GM21825 (cell line): ENCODE measurements at regions not wholly inside any gene's neighbourhood (a gene's known extent, or its start where the extent isn't known, plus 50 kb on each side); places are given as distances from the start of the nearest gene placed in this dataset.

Source experiments
- ATAC-seq: cut with Tn5 transposase; IDR thresholded peaks from one replicate; pipeline ENCODE4 v1.9.1; 2021; ENCODE audit warnings: mild to moderate bottlenecking, moderate library complexity; ENCODE audit not compliant: unreplicated experiment

GRCh38 chr2:9755008-9755407 lies 88.3 kb upstream of the TAF1B start:
- no peak for ATAC-seq

DNA sequence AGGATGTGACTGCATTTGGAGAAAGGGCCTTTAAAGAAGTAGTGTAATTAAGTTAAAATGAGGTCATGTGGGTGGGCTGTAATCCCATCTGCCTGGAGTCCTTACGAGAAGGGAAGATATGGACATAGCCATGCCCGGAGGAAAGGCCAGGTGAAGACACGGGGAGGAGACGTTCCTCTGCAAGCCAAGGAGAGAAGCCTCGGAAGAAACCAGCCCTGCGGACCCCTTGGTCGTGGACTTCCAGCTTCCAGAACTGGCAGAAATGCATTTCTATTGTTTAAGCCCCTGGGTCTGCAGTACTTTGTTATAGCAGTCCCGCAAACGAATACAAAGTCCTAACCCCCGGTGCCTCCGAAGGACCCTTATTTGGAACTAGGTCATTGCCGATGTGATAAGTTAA lies 87.6 kb upstream of the TAF1B start:
- ATAC-seq: no peak

- ATAC-seq: no peak
Measured at GRCh38 chr2:9756692-9757250, 86.5 kb upstream of the TAF1B start.

- no peak for ATAC-seq
Measured at GRCh38 chr2:9757501-9758264, 85.6 kb upstream of the TAF1B start.

DNA sequence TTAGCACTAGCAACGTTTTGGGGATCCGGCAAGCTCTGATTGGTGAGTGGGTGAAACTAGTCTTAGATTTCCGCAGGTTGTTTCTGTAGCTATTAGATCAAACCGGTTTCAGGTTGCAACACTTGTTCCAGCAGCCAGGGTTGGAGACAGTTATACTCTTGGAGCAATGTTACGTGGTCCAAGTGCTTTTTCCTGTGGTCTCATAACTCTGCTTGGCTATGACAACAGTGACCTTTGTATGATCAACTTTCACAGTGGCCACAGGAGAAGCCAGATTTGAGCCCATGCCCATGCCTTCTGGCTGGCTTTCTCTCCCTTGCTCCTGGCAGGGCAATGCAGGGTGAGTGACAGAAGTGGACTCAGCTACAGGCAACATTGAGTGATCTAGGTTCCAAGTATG lies 84.5 kb upstream of the TAF1B start:
- no peak for ATAC-seq

DNA sequence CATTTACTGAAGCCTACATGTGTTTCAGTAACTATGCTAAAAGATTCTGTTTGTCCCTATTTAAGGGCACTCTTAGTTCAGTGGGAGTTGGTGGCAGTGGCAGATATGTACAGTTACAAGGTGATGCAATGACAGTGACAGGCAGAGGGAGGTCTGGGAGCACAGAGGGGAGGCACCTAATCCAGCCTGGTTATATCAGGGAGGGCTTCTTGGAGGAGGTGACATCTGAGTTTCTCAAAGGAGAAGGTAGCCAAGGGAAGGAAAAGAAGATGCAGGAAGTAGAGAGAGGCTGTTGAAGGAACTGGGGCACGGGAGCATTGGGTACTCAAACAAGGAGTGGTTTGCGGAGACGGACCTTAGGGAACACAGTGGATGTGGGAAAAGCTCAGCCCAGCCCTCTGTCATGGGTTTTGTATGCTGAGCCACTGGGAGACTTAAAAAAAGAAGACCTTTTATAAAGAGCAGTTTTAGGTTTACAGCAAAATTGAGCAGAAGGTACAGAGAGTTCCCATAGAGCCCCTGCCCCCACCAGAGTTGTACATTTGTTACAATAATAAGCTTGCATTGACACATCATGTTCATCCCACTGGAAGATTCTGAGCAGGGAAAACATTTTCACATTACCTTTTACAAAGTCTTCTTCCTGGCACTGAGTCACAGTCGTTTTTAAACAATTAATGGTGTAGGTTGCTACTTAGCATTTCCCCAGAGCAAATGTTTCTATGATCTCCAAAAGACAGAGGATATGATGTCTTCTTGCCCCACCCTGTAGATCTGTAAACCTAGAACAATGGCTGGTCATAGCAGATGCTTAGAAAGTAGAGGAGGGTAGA lies 83.0 kb upstream of the TAF1B start:
- ATAC-seq: no peak

DNA sequence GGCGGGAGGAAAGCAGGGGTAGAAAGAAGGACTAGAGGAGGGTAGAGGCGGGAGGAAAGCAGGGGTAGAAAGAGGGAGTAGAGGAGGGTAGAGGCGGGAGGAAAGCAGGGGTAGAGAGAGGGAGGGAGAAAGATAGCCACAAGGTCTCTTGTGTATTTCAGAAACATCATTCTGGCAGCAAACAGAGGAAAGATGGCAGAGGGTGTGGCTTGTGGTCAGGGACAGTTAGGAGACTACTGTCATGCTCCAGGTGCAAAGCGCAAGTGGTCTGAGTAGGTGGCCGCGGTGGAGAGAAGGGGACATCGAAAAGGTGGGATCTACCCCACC lies 82.4 kb upstream of the TAF1B start:
- no peak for ATAC-seq

GRCh38 chr2:9761577-9761976 lies 81.7 kb upstream of the TAF1B start:
- no peak for ATAC-seq

DNA sequence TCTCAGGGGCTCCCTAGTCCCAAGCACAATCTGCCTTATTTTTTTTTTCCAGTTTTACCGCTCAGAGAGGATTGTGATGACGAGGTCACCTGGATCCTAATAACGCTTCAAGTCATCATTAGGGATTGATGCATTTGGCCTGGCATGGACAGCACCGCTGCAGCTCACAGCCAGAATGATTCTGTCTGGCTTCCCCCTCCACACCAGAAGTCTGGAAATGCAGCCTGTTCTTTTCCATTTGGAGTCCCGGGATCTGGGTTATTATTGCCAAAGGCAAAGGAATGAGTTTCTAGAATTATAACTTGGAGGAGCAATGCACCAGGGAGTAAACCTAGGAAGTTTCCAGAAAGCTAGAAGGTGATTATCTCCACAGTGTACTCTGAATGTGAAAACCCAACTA lies 81.1 kb upstream of the TAF1B start:
- ATAC-seq: no peak

- ATAC-seq: no peak
Measured at GRCh38 chr2:9762941-9763340, 80.3 kb upstream of the TAF1B start.

- no peak for ATAC-seq
Measured at GRCh38 chr2:9763356-9764152, 79.7 kb upstream of the TAF1B start.

GRCh38 chr2:9764153-9764778 lies 79.0 kb upstream of the TAF1B start:
- ATAC-seq: no peak

- ATAC-seq: no peak
Measured at GRCh38 chr2:9765611-9766531, 77.4 kb upstream of the TAF1B start.

GRCh38 chr2:9767656-9768281 lies 75.5 kb upstream of the TAF1B start:
- ATAC-seq: no peak

DNA sequence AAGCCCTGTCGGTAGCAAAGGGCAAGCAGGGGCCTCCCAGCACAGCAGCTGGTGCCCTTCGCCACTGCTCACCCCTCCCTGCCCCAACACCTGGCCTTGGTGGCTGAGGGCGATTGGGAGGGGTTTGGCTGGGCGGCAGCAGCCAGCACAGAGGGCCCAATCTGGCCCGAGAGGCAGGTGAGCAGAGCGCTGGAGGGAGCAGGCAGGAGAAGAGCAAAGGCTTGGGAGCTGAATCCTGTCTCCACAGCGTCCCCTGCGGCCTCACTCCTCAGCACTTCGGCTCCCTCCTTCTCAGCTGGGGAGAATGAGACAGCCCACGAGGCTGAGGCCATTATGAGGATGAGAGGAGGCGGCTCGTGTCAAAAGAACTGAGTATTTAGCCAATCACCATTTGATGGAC lies 74.9 kb upstream of the TAF1B start:
- no peak for ATAC-seq

DNA sequence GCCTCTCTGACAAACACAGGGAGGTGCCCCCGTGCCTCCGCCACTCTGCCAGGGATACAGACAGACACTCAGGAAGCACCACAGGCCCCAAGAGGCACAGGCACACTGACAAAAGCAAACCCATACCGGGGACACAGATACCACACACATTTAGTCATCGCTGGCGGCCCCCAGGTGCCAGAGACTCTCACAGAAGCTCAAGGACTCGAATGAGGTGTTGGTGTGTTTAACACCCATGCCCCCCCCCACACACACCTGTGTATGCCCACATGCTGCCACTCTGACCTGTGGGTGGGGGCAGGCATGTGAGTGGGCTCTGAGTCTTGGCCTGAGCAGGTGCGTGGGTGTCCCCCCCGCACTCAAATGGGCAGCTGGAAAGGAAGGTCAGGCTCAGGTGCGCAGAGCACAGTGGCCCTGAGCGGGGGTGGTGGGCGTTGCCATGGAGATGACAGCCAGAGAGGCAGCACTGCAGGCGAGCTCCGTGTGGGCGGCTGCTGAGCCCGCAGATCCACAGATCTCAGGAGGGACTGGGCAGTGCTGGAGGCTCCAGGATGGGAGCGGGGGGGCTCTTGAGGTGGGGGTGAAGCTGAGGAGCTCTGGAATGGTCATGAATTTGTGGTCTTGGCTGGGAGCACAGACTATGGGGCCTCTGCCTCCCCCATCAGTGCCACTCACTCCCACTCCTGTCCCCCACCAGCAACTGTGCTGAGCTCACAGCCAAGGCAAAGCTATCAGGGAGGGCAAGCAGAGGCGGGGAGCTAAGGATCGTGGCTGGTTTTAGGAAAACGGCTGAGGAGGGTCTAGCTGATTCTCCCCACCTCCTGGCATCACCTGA lies 73.9 kb upstream of the TAF1B start:
- no peak for ATAC-seq

DNA sequence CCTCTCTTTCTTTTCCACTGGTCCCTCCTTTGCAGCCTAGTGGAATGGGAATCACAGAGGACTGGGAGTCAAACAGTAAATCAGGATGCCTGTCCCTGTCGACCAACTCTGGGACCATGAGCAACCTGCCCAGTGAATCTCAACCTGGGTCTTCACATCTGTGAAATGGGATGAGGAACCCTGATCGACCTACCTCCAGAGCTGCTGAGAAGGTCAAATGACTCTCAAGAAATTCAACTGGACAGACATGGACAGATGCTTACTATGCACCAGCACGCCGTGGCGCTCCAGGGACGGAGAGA lies 73.3 kb upstream of the TAF1B start:
- no peak for ATAC-seq

GRCh38 chr2:9770308-9771100 lies 72.8 kb upstream of the TAF1B start:
- ATAC-seq: no peak
